ENCODE measurements at regions not wholly inside any gene's neighbourhood (a gene's known extent, or its start where the extent isn't known, plus 50 kb on each side); places are given as distances from the start of the nearest gene placed in this dataset.

DNA sequence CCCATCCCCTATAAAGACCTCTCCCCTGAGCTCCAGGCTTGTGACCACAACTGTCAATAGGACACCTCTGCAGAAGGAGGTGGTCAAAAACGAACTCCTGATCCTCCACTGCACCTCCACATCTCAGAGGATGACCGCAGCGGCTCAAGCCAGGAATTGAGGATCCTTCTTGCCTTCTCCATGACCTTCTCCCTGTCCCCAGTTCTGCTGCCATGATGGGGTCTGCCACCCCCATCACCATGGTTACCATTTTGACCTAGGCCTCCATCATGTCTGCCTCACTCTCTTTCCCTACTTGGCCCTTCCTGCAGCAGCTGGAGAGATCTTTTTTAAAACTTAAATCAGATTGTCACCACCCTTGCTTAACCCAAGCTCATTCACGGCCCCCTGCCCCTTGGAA lies 81.3 kb upstream of the LINGO1 start:
- H3K4me3 ChIP-seq = no peak overlapping the region
- H3K4me1 ChIP-seq = no peaks in the 10 kb centered on the region
- WGBS, 2 donors = 63% methylated on average over 4 of the region's 4 CpGs
- no peak overlapping the region for H3K27ac ChIP-seq
- intact Hi-C loops (cut with DNase I) = no loop called here
- TF ChIP-seq, protein P1, sequence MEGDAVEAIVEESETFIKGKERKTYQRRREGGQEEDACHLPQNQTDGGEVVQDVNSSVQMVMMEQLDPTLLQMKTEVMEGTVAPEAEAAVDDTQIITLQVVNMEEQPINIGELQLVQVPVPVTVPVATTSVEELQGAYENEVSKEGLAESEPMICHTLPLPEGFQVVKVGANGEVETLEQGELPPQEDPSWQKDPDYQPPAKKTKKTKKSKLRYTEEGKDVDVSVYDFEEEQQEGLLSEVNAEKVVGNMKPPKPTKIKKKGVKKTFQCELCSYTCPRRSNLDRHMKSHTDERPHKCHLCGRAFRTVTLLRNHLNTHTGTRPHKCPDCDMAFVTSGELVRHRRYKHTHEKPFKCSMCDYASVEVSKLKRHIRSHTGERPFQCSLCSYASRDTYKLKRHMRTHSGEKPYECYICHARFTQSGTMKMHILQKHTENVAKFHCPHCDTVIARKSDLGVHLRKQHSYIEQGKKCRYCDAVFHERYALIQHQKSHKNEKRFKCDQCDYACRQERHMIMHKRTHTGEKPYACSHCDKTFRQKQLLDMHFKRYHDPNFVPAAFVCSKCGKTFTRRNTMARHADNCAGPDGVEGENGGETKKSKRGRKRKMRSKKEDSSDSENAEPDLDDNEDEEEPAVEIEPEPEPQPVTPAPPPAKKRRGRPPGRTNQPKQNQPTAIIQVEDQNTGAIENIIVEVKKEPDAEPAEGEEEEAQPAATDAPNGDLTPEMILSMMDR (IDR thresholded peaks at IDR 0.05) = no peak
- TF ChIP-seq POLR2A (IDR thresholded peaks at IDR 0.05) = no peak
- DNase-seq = no peak
- H3K36me3 ChIP-seq = no peaks in the 10 kb centered on the region
- peaks cover 0 to 29% (median 0%) of the 10 kb centered on the region in 4 donors for H3K27me3 ChIP-seq
- no peaks in the 10 kb centered on the region for H3K9me3 ChIP-seq

DNA sequence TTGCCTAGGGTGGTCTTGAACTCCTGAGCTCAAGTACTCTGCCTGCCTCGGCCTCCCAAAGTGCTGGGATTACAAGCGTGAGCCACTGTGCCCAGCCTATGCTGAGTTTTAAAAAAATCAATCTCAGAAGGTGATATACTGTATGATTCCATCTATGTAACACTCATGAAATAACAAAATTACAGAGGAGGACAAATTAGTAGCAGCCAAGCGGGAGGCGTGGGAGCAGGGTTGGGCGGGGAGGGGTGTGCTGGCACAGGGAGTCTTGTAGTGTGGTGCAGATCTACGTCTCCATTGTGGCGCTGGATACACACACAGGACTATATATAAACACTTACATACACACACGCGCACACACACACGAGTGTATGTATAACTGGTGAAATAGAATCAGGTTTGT lies 80.6 kb upstream of the LINGO1 start:
- Histone ChIP-seq H3K27ac (no peak overlapping the region), H3K27me3 (peaks cover 0 to 29% (median 0%) of the 10 kb centered on the region in 4 donors), H3K9me3 (no peaks in the 10 kb centered on the region), H3K36me3 (no peaks in the 10 kb centered on the region), H3K4me1 (no peaks in the 10 kb centered on the region), H3K4me3 (no peak overlapping the region)
- 79 to 82% methylated on average over 8 to 9 of the region's 10 CpGs for WGBS, 2 donors
- no peak for DNase-seq
- intact Hi-C loops (cut with DNase I) = no loop called here
- no peak for TF ChIP-seq POLR2A (IDR thresholded peaks at IDR 0.05)
- TF ChIP-seq, protein P1 (IDR thresholded peaks at IDR 0.05) = no peak

DNA sequence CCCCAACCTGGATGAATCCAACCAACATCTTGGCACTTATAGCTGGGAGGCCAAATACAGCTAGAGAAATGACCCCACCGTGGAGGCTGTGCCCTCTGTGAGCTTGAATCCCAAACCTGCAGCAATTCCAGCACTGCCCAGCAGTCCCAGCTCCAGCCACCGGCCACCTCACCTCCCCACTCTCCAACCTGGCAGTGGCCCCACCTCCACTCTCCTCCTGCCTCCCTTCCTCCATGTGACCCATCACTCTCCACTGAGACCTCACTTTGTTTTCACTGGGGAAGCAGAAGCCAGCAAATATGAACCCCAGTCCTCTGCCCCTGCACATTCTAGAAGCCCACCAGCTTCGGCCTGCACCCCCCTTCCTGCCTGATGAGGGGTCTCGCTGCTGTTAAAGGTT lies 79.7 kb upstream of the LINGO1 start:
- Histone ChIP-seq H3K4me3 (no peak overlapping the region), H3K9me3 (no peaks in the 10 kb centered on the region), H3K4me1 (no peaks in the 10 kb centered on the region), H3K36me3 (no peaks in the 10 kb centered on the region), H3K27ac (no peak overlapping the region), H3K27me3 (peaks cover 0 to 34% (median 0%) of the 10 kb centered on the region in 4 donors)
- intact Hi-C loops (cut with DNase I) = no loop called here
- 52 to 60% methylated on average over 4 of the region's 4 CpGs for WGBS, 2 donors
- TF ChIP-seq POLR2A (IDR thresholded peaks at IDR 0.05) = no peak
- TF ChIP-seq, protein P1 (IDR thresholded peaks at IDR 0.05) = no peak
- no peak for DNase-seq

DNA sequence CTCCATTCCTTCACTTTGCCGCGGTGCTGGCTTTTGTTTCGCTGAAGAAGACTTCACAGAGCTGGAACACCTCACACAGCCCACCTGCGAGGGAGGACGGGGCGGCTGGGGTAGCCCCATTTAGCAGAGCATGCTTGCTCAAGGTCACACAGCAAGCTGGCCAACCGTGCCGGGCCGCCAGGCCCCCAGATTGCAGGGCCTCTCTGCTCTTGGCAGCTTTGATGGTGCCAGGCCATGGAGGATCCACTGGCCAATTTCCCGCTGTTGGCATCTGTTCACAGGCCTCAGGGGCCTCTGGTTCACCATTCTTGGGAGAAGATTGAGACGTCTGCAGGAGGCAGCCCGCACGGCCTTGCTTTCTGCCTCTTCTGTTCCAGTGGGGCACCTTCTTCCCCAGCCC lies 77.9 kb upstream of the LINGO1 start:
- no peak for DNase-seq
- Histone ChIP-seq H3K27ac (no peak overlapping the region), H3K36me3 (no peaks in the 10 kb centered on the region), H3K9me3 (no peaks in the 10 kb centered on the region), H3K27me3 (peaks cover 0 to 32% (median 0%) of the 10 kb centered on the region in 4 donors), H3K4me3 (no peak overlapping the region), H3K4me1 (no peaks in the 10 kb centered on the region)
- TF ChIP-seq, protein P1 (IDR thresholded peaks at IDR 0.05) = no peak
- TF ChIP-seq POLR2A (IDR thresholded peaks at IDR 0.05) = no peak
- intact Hi-C loops (cut with DNase I) = no loop called here
- WGBS, 2 donors = 38 to 51% methylated on average over 3 to 7 of the region's 13 CpGs

DNA sequence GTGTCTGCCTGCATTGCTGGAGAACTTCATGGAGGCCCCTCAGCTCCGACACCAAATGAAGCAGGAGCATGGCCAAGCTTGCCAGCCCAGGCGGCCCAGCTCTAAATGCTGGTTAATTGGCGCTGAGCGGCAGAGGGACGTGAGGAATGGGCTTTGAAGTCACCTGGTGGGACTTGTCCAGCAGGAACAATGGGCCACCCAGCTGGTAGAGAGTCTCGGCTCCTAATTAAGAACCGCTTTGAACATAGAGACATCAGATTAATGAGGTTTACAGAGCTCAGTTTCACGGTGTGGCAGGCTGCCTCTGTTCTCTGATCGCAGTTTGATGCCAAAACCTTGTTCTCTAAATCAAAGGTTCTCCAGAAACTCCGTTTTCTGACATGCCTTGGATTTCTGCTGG lies 77.5 kb upstream of the LINGO1 start:
- no peaks in the 10 kb centered on the region for H3K9me3 ChIP-seq
- TF ChIP-seq, protein P1 (IDR thresholded peaks at IDR 0.05) = no peak
- TF ChIP-seq POLR2A (IDR thresholded peaks at IDR 0.05) = no peak
- no peak for DNase-seq
- no peaks in the 10 kb centered on the region for H3K4me1 ChIP-seq
- no peak overlapping the region for H3K4me3 ChIP-seq
- H3K27me3 ChIP-seq = peaks cover 0 to 32% (median 0%) of the 10 kb centered on the region in 4 donors
- H3K27ac ChIP-seq = no peak overlapping the region
- WGBS, 2 donors = 36 to 52% methylated on average over 6 to 9 of the region's 10 CpGs
- intact Hi-C loops (cut with DNase I) = no loop called here
- no peaks in the 10 kb centered on the region for H3K36me3 ChIP-seq

Measured in esophagus squamous epithelium (tissue), 5 donors.